ENCODE measurements at regions not wholly inside any gene's neighbourhood (a gene's known extent, or its start where the extent isn't known, plus 50 kb on each side); places are given as distances from the start of the nearest gene placed in this dataset.

- ChIA-PET CTCF (no interaction called here), POLR2A (no interaction called here)
- Histone ChIP-seq H3K4me3 (no peak overlapping the region), H3K27ac (no peak overlapping the region), H3K4me1 (no peaks in the 10 kb centered on the region), H3K4me2 (no peak overlapping the region), H3K9me3 (no peaks in the 10 kb centered on the region)
- ATAC-seq (no peak), FAIRE-seq (no peak), DNase-seq (ENCODE audit: low read depth in 1 of 2, low spot score in 1 of 2) (no peak)
- TF ChIP-seq BHLHE40 (IDR thresholded peaks at IDR 0.05; ENCODE audit: low read depth, low read length) (no peak), EHF (CRISPR knock-in tag; IDR thresholded peaks at IDR 0.05) (no peak), CHD2 (IDR thresholded peaks at IDR 0.05; ENCODE audit: low read length, partially characterized antibody) (no peak), POLR2AphosphoS2 (conservative IDR thresholded peaks at IDR 0.05; ENCODE audit: low read length) (no peak), ESRRA (IDR thresholded peaks at IDR 0.05; ENCODE audit: borderline replicate concordance, low read length) (no peak), E2F6 (IDR thresholded peaks at IDR 0.05; ENCODE audit: borderline replicate concordance, low read depth) (no peak), RNF2 (IDR thresholded peaks at IDR 0.05; ENCODE audit: borderline replicate concordance, low read depth) (no peak), CEBPB (IDR thresholded peaks at IDR 0.05) (no peak)
- WGBS (ENCODE audit: missing lambda C conversion rate) = 72% methylated on average over 2 of the region's 2 CpGs
Observed at GRCh38 chr2:182610231-182610630, 105.8 kb upstream of the DNAJC10 start.

- Histone ChIP-seq H3K27ac (no peak overlapping the region), H3K9me3 (no peaks in the 10 kb centered on the region), H3K4me3 (no peak overlapping the region), H3K4me2 (no peak overlapping the region), H3K4me1 (no peaks in the 10 kb centered on the region)
- TF ChIP-seq MAZ (IDR thresholded peaks at IDR 0.05; ENCODE audit: borderline replicate concordance, low read depth, low read length) (no peak), FOXS1 (CRISPR knock-in tag; IDR thresholded peaks at IDR 0.05) (no peak), BCL3 (IDR thresholded peaks at IDR 0.05) (no peak), HOXB5 (CRISPR knock-in tag; IDR thresholded peaks at IDR 0.05) (no peak), EHMT2 (IDR thresholded peaks at IDR 0.05; ENCODE audit: low read depth) (no peak), CTCF (IDR thresholded peaks at IDR 0.05) (no peak), ZSCAN20 (CRISPR knock-in tag; IDR thresholded peaks at IDR 0.05) (no peak), BHLHE40 (IDR thresholded peaks at IDR 0.05; ENCODE audit: low read depth, low read length) (no peak), MAX (IDR thresholded peaks at IDR 0.05) (no peak), PBX3 (IDR thresholded peaks at IDR 0.05) (no peak), REST (IDR thresholded peaks at IDR 0.05) (no peak), E2F6 (IDR thresholded peaks at IDR 0.05; ENCODE audit: borderline replicate concordance, low read depth) (no peak), CBX8 (IDR thresholded peaks at IDR 0.05) (no peak), RARB (CRISPR knock-in tag; IDR thresholded peaks at IDR 0.05) (no peak), NR3C1 (IDR thresholded peaks at IDR 0.05) (no peak), MYC (IDR thresholded peaks at IDR 0.05; ENCODE audit: borderline replicate concordance, low read length) (no peak), JUN (IDR thresholded peaks at IDR 0.05) (no peak), HES2 (IDR thresholded peaks at IDR 0.05) (no peak), NPAS2 (CRISPR knock-in tag; IDR thresholded peaks at IDR 0.05; ENCODE audit: borderline replicate concordance) (no peak), CHD2 (IDR thresholded peaks at IDR 0.05; ENCODE audit: low read length, partially characterized antibody) (no peak)
- DNase-seq (ENCODE audit: low read depth in 1 of 2, low spot score in 1 of 2) (no peak), FAIRE-seq (no peak), ATAC-seq (no peak)
- 78% methylated on average over 3 of the region's 3 CpGs for WGBS (ENCODE audit: missing lambda C conversion rate)
- CTCF ChIA-PET = no interaction called here
- POLR2A ChIA-PET = no interaction called here
Observed at GRCh38 chr2:182611009-182611408, 105.0 kb upstream of the DNAJC10 start.
